ENCODE measurements at regions not wholly inside any gene's neighbourhood (a gene's known extent, or its start where the extent isn't known, plus 50 kb on each side); places are given as distances from the start of the nearest gene placed in this dataset.
"Not testable (repeated sequence)": the region's sequence is repeated elsewhere in the genome, so short reads cannot be mapped to it uniquely, and the experiment has no call there.

DNA sequence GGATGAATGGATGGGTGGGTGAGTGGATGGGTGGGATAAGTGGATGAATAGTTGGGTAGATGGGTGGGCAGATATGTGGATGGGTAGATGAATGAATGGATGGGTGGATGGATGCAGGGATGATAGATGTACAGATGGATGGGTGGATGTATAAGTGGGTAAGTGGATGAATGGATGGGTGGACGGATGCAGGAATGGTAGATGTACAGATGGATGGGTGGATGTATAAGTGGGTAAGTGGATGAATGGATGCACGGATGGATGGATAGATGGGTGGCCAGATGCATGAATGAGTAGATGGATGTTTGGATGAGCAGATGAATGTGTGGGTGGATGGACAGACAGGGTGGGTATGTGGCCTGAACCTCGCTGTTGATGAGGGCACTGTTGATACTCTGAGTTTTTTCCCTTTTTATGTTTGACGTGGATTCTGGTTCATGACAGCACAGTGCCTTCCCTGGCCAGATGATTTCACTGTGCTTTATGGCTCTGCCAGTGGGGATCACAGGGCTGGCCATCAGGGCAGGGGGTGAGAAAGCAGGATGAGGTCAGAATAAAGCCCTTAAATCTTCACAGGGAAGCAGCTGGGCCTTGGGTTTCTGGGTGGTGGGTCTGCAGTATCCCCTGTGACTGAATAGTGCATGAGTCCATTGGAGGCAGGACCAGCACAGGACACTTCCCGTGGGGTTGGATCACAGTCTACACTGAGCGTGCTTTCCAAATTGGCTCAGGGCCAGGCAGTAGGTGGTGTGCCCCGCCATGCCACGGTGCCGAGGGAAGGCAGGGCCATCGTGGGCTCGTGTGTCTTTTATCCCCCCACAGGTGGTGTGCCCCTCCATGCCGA, 213.2 kb downstream of the BANP start:
- TF ChIP-seq CBX8 (IDR thresholded peaks at IDR 0.05; ENCODE audit: borderline replicate concordance, low read depth, low read length); POLR2AphosphoS5 (IDR thresholded peaks at IDR 0.05; ENCODE audit: low read depth, low read length); CEBPB (IDR thresholded peaks at IDR 0.05; ENCODE audit: low read depth, low read length); EZH2 (IDR thresholded peaks at IDR 0.05; ENCODE audit: low read depth, low read length, severe bottlenecking); CTCF (IDR thresholded peaks at IDR 0.05; ENCODE audit: control extremely low read depth in 1 of 3, insufficient read depth in 1 of 3, low read depth in 1 of 3, low read length in 3 of 3); GABPA (IDR thresholded peaks at IDR 0.05; ENCODE audit: borderline replicate concordance, insufficient read depth, low read length); EP300 (IDR thresholded peaks at IDR 0.05; ENCODE audit: borderline replicate concordance in 1 of 2, low read depth in 2 of 2, low read length in 2 of 2); TAF1 (IDR thresholded peaks at IDR 0.05; ENCODE audit: low read depth, low read length); CBX5 (IDR thresholded peaks at IDR 0.05; ENCODE audit: low read depth, low read length); USF2 (IDR thresholded peaks at IDR 0.05; ENCODE audit: low read length); EGR1 (IDR thresholded peaks at IDR 0.05; ENCODE audit: borderline replicate concordance, low read depth, low read length); ZNF274 (IDR thresholded peaks at IDR 0.05; ENCODE audit: borderline replicate concordance, extremely low read depth, low read length); SP2 (IDR thresholded peaks at IDR 0.05; ENCODE audit: low read length); POU5F1 (IDR thresholded peaks at IDR 0.05; ENCODE audit: low read depth, low read length): not testable (repeated sequence)

All from H1 (cell line).